K562 (cell line): ENCODE measurements at regions not wholly inside any gene's neighbourhood (a gene's known extent, or its start where the extent isn't known, plus 50 kb on each side); places are given as distances from the start of the nearest gene placed in this dataset.

Experiments used
- ATAC-seq: fragments of 200-7000 bp; cut with Tn5 transposase; 3 replicates; pipeline ENCODE4 v1.9.1; 2020; ENCODE audit warnings: moderate library complexity
- BruUV-seq: library from RNA; stranded (reverse); fragments of 400-500 nt; replicated peaks from 2 replicates; lab custom pipeline; 2021; lab: Mats Ljungman, UMichigan
- CTCF ChIA-PET: fragments of 300-600 bp; formaldehyde crosslinking; extraction: SDS; loops from one replicate; lab custom pipeline; 2021; ENCODE audit warnings: low intra/inter-chr PET ratio; lab: Yijun Ruan, JAX
- POLR2A ChIA-PET: fragments of 300-600, 350-650 bp; sonication (Branson Sonifier 250); formaldehyde crosslinking; extraction: SDS; loops from one replicate; lab custom pipeline; 2021; ENCODE audit warnings: antibody characterized with exemption, inconsistent platforms; lab: Yijun Ruan, JAX
- DNase-seq, 4 experiments: peaks; one replicate each; pipeline versions ENCODE4 v3.0.0 to v3.0.0-alpha.2; 2011 to 2018; ENCODE audit warnings: low spot score in 3 of 4, mixed read lengths in 3 of 4; ENCODE audit errors: extremely low read depth in 1 of 4
- FAIRE-seq: peaks from 2 replicates; lab custom pipeline; 2011; peaks lifted over from hg19 to GRCh38; lab: Jason Lieb, UNC
- H2AFZ ChIP-seq: 2 replicates; pipeline ENCODE4 v1.6.0; 2011; ENCODE audit warnings: low read depth, low read length, control low read depth, inconsistent platforms
- H3K27ac ChIP-seq: fragments of 200-600 bp; 3 replicates; pipeline ENCODE4 v1.8.0; 2011; ENCODE audit warnings: low read depth, mild to moderate bottlenecking, control low read depth, inconsistent platforms, low read length, moderate library complexity, mixed read lengths; ENCODE audit errors: extremely low read depth
- H3K27me3 ChIP-seq, 2 experiments: fragments of 300-600 bp in 1 of 2; 2 replicates in 1 of 2; 3 replicates in 1 of 2; pipeline versions ENCODE4 v1.6.0 to v1.8.0; 2011; ENCODE audit warnings: inconsistent platforms in 2 of 2, low read length in 2 of 2, mild to moderate bottlenecking in 1 of 2, mixed read lengths in 1 of 2, moderate library complexity in 1 of 2; ENCODE audit not compliant: control insufficient read depth in 2 of 2, insufficient read depth in 2 of 2
- H3K36me3 ChIP-seq: fragments of 300-600 bp; 3 replicates; pipeline ENCODE4 v1.8.0; 2011; ENCODE audit warnings: mild to moderate bottlenecking, low read length, inconsistent platforms; ENCODE audit not compliant: control insufficient read depth, insufficient read depth
- H3K4me1 ChIP-seq, 2 experiments: fragments of 200-600 bp in 1 of 2; replicated peaks in 1 of 2; 2 replicates in 1 of 2; 3 replicates in 1 of 2; pipeline versions ENCODE4 v1.5.1 to v1.8.0; 2011; ENCODE audit warnings: inconsistent platforms in 2 of 2, low read length in 2 of 2, mild to moderate bottlenecking in 1 of 2, mixed read lengths in 1 of 2, moderate library complexity in 1 of 2; ENCODE audit not compliant: control insufficient read depth in 2 of 2, insufficient read depth in 2 of 2
- H3K4me2 ChIP-seq: 2 replicates; pipeline ENCODE4 v1.6.1; 2011; ENCODE audit warnings: low read length, control low read depth, inconsistent platforms, mixed read lengths; ENCODE audit not compliant: insufficient read depth
- H3K4me3 ChIP-seq: fragments of 200-600 bp; sonication (generic), shearing (Covaris generic); 2 replicates; pipeline ENCODE4 v1.5.1; 2016; ENCODE audit warnings: control low read depth, inconsistent platforms
- H3K79me2 ChIP-seq: fragments of 200-600 bp; 3 replicates; pipeline ENCODE4 v1.8.0; 2011; ENCODE audit warnings: low read length, inconsistent platforms; ENCODE audit not compliant: control insufficient read depth, insufficient read depth
- H3K9ac ChIP-seq, 2 experiments: 2 replicates each; pipeline versions ENCODE4 v1.6.0 to v1.6.1; 2011; ENCODE audit warnings: low read depth in 2 of 2, low read length in 2 of 2, control low read depth in 1 of 2, inconsistent platforms in 1 of 2, mild to moderate bottlenecking in 1 of 2, mixed read lengths in 1 of 2; ENCODE audit not compliant: insufficient read depth in 1 of 2
- H3K9me1 ChIP-seq: one replicate; pipeline ENCODE4 v1.6.0; 2011; ENCODE audit warnings: inconsistent platforms, mild to moderate bottlenecking, low read length, moderate library complexity; ENCODE audit not compliant: control insufficient read depth, insufficient read depth
- H3K9me3 ChIP-seq: replicated peaks from 2 replicates; pipeline ENCODE4 v1.5.1; 2011; ENCODE audit warnings: low read depth, low read length, inconsistent platforms; ENCODE audit not compliant: control insufficient read depth, insufficient read depth
- H4K20me1 ChIP-seq: replicated peaks from 2 replicates; pipeline ENCODE4 v1.6.1; 2011; ENCODE audit warnings: low read length, inconsistent platforms, mixed read lengths; ENCODE audit not compliant: control insufficient read depth, insufficient read depth
- FOXJ2 ChIP-seq: fragments of 200-800 bp; sonication (Bioruptor generic); IDR thresholded peaks from 2 replicates; pipeline ENCODE4 v1.6.1; 2016; ENCODE audit warnings: missing genetic modification characterization, missing compliant biosample characterization
- HCFC1 ChIP-seq: IDR thresholded peaks from 2 replicates; pipeline ENCODE4 v1.6.1; 2012; ENCODE audit warnings: low read depth, low read length, improper control_type of control experiment
- KAT7 ChIP-seq: sonication (generic); formaldehyde crosslinking; IDR thresholded peaks from 2 replicates; pipeline ENCODE4 v1.8.0; 2022; ENCODE audit warnings: missing genetic modification reagents, mild to moderate bottlenecking, borderline replicate concordance
- KHSRP ChIP-seq: fragments of 450-650 bp; IDR thresholded peaks from 2 replicates; pipeline ENCODE4 v1.6.1; 2017
- MAFG ChIP-seq: fragments of 450-650 bp; conservative IDR thresholded peaks from 2 replicates; pipeline ENCODE4 v1.6.1; 2016; ENCODE audit warnings: missing genetic modification characterization, missing compliant biosample characterization
- MBD2 ChIP-seq: sonication (generic); IDR thresholded peaks from 2 replicates; pipeline ENCODE4 v1.6.1; 2016; ENCODE audit warnings: low read depth, borderline replicate concordance
- TFAM ChIP-seq: fragments of 250-450 bp; sonication (Bioruptor Pico); conservative IDR thresholded peaks from 2 replicates; pipeline ENCODE4 v1.5.0; 2021; ENCODE audit warnings: mild to moderate bottlenecking, moderate library complexity
- XRCC4 ChIP-seq: IDR thresholded peaks from one replicate; pipeline ENCODE4 v1.6.1; 2011; ENCODE audit not compliant: insufficient read depth, insufficient read length; ENCODE audit errors: extremely low read depth
- ZNF77 ChIP-seq: fragments of 250-450 bp; sonication (Bioruptor Pico); IDR thresholded peaks from 2 replicates; pipeline ENCODE4 v1.5.0; 2020
- ZNF830 ChIP-seq: fragments of 250-450 bp; sonication (Bioruptor Pico); IDR thresholded peaks from 2 replicates; pipeline ENCODE4 v1.5.0; 2021; ENCODE audit warnings: mild to moderate bottlenecking
- WGBS: fragments of 100-300 bp; shearing (Covaris generic); methylation state at CpG from one replicate; pipeline ENCODE4 v1.1.6; 2016; ENCODE audit warnings: low coverage, mixed read lengths; ENCODE audit not compliant: insufficient coverage; ENCODE audit errors: missing lambda C conversion rate; 5-methylcytosine and 5-hydroxymethylcytosine counted together
- in situ Hi-C: fragments of 300-500 bp; cut with MboI; formaldehyde crosslinking; loops from 4 replicates; pipeline ENCODE4 v1.15.0; 2018; ENCODE audit warnings: inconsistent platforms, mixed read lengths
- intact Hi-C: fragments of 100-400 bp; cut with micrococcal nuclease; formaldehyde crosslinking; loops from 2 replicates; pipeline ENCODE4 v1.14.2; 2022
- TF ChIP-seq, protein P1 (sequence below): fragments of 250-450 bp; sonication (Bioruptor Pico); IDR thresholded peaks from 2 replicates; pipeline ENCODE4 v1.8.0; 2022; ENCODE audit warnings: inconsistent platforms
- TF ChIP-seq, protein P2 (sequence below): fragments of 450-650 bp; IDR thresholded peaks from 2 replicates; pipeline ENCODE4 v1.6.1; 2016; ENCODE audit warnings: missing biosample characterization, missing genetic modification characterization

DNA sequence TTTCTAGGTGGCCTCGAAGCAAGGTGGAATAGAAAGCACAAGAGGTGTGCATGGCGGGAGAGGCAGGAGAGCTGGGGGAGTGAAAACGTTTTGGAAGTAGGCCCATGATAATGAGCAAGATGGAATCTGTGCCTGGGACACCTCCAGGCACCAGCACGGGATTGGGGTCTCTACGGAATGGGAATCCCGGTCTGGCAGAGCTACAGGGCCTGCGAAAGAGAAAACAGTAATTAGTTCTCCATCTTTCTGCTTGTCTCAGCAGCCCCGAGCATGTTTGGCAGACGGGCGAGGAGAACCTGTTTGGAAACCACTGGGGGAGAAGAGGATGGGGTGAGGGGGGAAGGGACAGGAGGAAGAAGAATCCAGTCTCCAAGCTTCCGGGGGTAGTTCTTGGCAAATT, 258.7 kb downstream of the SOX9 start:
- Histone ChIP-seq H3K4me1 (no peaks in the 10 kb centered on the region), H3K4me2 (no peak overlapping the region), H3K9me1 (no peaks in the 10 kb centered on the region), H4K20me1 (no peaks in the 10 kb centered on the region), H3K4me3 (no peak overlapping the region), H3K36me3 (no peaks in the 10 kb centered on the region), H3K27ac (no peak overlapping the region), H2AFZ (no peak overlapping the region), H3K9me3 (no peaks in the 10 kb centered on the region), H3K79me2 (no peaks in the 10 kb centered on the region), H3K9ac (no peak overlapping the region), H3K27me3 (no peaks in the 10 kb centered on the region; a peak in 1 of 5 replicates)
- no peak for ATAC-seq
- no TSS peak for BruUV-seq
- no peak for FAIRE-seq
- in situ Hi-C loops: no loop called here
- ChIA-PET POLR2A (interaction anchor here (0.6 kb wide), 1 partner anchor 339 kb away, joined by 3 read pairs; no protein-coding TSS in a partner anchor), CTCF (no interaction called here)
- DNase-seq: no peak
- intact Hi-C loops: no loop called here
- TF ChIP-seq, protein P1, sequence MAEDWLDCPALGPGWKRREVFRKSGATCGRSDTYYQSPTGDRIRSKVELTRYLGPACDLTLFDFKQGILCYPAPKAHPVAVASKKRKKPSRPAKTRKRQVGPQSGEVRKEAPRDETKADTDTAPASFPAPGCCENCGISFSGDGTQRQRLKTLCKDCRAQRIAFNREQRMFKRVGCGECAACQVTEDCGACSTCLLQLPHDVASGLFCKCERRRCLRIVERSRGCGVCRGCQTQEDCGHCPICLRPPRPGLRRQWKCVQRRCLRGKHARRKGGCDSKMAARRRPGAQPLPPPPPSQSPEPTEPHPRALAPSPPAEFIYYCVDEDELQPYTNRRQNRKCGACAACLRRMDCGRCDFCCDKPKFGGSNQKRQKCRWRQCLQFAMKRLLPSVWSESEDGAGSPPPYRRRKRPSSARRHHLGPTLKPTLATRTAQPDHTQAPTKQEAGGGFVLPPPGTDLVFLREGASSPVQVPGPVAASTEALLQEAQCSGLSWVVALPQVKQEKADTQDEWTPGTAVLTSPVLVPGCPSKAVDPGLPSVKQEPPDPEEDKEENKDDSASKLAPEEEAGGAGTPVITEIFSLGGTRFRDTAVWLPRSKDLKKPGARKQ: no peak
- TF ChIP-seq XRCC4 (no peak), MBD2 (no peak)
- 2% methylated on average over 11 of the region's 11 CpGs for WGBS

DNA sequence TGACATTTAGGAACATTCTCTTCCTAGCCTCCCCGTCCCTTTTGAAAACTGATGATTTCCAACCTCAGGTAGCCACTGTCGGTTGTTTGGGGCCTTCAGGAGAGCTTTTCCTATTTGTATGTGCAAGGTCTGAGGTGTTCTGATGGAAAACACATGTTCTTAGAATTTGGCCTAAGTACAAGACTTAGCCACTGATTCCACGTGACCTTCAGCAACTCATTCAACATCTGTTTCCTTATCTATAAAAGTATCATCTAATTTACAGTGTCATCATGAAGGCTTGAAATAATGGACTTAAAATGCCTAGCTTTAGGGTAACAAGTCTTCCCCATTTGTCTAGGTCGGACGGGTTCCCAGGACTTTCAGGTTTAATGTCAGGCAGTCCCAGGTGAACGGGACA, 259.3 kb downstream of the SOX9 start:
- CTCF ChIA-PET: no interaction called here
- Histone ChIP-seq H3K4me1 (no peaks in the 10 kb centered on the region), H3K9ac (no peak overlapping the region), H3K79me2 (no peaks in the 10 kb centered on the region), H3K4me3 (no peak overlapping the region), H3K36me3 (no peaks in the 10 kb centered on the region), H3K27ac (no peak overlapping the region), H3K27me3 (no peaks in the 10 kb centered on the region; a peak in 1 of 5 replicates), H2AFZ (no peak overlapping the region), H4K20me1 (no peaks in the 10 kb centered on the region), H3K9me1 (no peaks in the 10 kb centered on the region), H3K9me3 (no peaks in the 10 kb centered on the region), H3K4me2 (no peak overlapping the region)
- FAIRE-seq: no peak
- no peak for DNase-seq
- TF ChIP-seq TFAM (no peak), ZNF830 (CRISPR knock-in tag) (no peak), KAT7 (no peak), HCFC1 (no peak), MAFG (tag) (no peak), KHSRP (no peak), FOXJ2 (tag) (no peak), ZNF77 (no peak)
- TF ChIP-seq, protein P2, sequence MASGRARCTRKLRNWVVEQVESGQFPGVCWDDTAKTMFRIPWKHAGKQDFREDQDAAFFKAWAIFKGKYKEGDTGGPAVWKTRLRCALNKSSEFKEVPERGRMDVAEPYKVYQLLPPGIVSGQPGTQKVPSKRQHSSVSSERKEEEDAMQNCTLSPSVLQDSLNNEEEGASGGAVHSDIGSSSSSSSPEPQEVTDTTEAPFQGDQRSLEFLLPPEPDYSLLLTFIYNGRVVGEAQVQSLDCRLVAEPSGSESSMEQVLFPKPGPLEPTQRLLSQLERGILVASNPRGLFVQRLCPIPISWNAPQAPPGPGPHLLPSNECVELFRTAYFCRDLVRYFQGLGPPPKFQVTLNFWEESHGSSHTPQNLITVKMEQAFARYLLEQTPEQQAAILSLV (tag): no peak
- BruUV-seq: no TSS peak
- in situ Hi-C loops: no loop called here
- WGBS: 0% methylated on average over 6 of the region's 6 CpGs
- ATAC-seq: no peak
- POLR2A ChIA-PET: no interaction called here
- intact Hi-C loops: no loop called here
